GM18498 (cell line): ENCODE measurements at regions not wholly inside any gene's neighbourhood (a gene's known extent, or its start where the extent isn't known, plus 50 kb on each side); places are given as distances from the start of the nearest gene placed in this dataset.

Experiments
- ATAC-seq: cut with Tn5 transposase; IDR thresholded peaks from one replicate; pipeline ENCODE4 v1.9.1; 2021; ENCODE audit warnings: mild to moderate bottlenecking, moderate library complexity; ENCODE audit not compliant: unreplicated experiment

DNA sequence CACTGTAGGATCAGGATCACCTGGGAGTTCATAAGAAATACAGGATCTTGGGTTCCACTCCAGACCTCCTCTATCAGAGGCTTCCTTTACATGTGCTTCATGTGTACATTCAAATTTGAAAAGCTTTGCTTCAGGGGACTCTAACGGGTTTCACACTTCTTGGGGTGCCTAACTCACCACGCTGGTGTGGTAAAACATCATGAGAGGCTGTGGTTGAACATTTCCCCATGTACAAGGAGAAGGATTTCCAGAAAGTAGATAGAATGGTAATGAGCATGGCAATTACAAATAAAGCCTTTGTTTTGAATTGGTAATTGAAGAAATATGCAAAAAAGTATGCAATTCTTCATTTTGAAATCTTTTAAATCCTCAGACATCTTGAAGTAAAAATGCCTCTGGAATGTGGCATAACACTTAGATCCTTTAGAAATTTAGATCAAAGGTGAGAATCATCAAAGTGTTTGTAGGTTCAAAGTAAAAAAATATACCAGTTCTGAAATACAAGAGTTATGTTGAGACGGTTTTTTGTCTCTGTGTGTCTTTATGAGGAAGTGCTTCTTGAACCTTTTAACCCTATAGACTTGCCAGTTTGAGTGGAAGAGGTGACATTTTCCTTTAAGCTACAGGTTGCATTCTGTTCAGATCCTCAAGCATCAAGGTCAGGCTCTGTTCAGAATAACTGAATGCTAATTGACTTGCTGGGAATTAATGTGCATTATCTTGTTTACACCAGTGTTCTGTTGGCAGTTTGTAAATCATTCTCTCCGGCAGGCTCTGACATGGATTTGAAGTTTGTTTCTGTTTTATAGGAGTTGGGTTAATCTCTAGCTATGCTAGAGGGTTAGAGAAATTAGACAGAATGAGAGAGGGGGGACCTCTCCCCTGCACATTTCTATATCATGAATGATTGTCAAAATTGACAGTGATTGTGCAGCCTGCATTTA, 415.3 kb downstream of the MAN2A1 start:
- no peak for ATAC-seq

DNA sequence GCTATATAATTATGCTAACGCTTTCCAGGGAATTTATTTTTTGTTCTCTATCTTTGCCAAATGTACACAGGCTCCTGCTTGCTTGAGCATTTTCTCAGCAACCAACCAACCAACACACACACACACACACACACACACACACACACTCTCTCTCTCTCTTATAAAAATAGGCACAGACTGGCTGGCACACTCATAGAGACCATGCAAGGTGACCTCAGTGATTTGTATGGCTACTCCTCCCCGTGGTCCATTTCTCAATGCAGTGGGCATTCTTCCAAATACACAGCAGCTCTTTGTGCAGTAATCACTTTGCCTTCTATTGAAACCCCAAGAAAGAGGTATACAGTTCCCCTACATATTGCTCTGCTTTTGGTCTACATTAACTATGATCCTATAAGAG, 416.0 kb downstream of the MAN2A1 start:
- no peak for ATAC-seq

- ATAC-seq: no peak
These were observed 417.0 kb downstream of the MAN2A1 start for GRCh38 chr5:110106750-110107149.

GRCh38 chr5:110108520-110108919, 418.8 kb downstream of the MAN2A1 start:
- ATAC-seq: no peak

GRCh38 chr5:110109667-110110066, 419.9 kb downstream of the MAN2A1 start:
- no peak for ATAC-seq

GRCh38 chr5:110112348-110112747, 422.6 kb downstream of the MAN2A1 start:
- ATAC-seq: no peak

DNA sequence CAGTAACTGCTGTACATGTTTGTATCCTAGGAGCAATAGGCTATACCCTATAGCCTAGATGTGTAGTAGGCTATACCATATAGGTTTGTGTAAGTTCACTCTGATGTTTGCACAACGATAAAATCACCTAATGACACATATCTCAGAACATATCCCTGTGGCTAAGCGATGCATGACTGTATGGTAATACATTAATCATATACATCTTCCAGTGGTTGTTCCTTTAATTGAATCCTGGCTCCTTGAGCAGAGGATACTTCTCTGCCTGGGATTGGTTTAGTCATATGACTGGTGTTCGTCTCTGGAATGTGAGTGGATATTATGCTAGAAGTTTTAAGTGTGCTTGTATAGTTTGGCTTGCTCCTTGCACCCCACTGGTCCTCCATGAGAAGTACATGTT, 425.8 kb downstream of the MAN2A1 start:
- ATAC-seq: no peak

GRCh38 chr5:110116539-110116938, 426.8 kb downstream of the MAN2A1 start:
- ATAC-seq: no peak

- no peak for ATAC-seq
These were observed 445.5 kb downstream of the MAN2A1 start for GRCh38 chr5:110134963-110135935.

DNA sequence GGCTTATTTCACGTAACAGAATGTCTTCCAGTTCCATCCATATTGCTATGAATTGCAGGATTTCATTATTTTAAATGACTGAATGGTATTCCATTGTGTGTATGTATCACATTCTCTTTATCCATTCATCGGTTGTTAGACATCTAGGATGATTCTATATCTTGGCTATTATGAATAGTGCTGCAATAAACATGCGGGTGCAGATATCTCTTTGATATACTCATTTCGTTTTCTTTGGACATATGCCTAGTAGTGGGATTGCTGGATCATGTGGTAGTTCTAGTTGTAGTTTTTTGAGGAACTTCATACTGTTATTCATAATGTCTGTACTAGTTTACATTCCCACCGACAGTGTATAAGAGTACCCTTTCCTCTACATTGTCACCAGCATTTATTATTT, 460.5 kb downstream of the MAN2A1 start:
- ATAC-seq: no peak

GRCh38 chr5:110159202-110159601, 469.5 kb downstream of the MAN2A1 start:
- ATAC-seq: no peak

- no peak for ATAC-seq
These were observed 471.4 kb downstream of the MAN2A1 start for GRCh38 chr5:110161162-110161561.

- no peak for ATAC-seq
These were observed 475.6 kb downstream of the MAN2A1 start for GRCh38 chr5:110165366-110165765.

GRCh38 chr5:110167384-110167783, 477.7 kb downstream of the MAN2A1 start:
- no peak for ATAC-seq

- ATAC-seq: no peak
These were observed 479.7 kb downstream of the MAN2A1 start for GRCh38 chr5:110169461-110169860.

- ATAC-seq: no peak
These were observed 488.0 kb downstream of the MAN2A1 start for GRCh38 chr5:110177729-110178128.

DNA sequence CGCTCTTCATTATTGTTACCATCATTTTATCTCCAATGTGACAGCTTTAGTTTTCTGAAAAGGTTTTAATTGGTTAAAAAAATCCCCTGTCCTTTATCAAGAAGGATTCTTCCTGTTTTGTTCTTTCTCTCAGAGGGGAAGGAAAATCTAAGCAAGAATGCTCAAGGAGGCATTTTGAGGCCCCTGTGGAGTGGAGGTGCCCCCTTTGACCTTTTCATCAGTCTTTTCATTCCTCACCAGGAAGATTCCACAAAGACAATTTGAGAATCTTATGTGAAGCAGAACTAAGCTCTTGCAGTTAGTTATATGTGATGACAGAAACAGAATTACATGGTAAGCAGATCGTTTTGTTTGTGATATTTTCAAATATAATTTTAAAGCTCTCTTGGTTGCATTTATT, 489.6 kb downstream of the MAN2A1 start:
- ATAC-seq: no peak

- ATAC-seq: no peak
These were observed 504.5 kb downstream of the MAN2A1 start for GRCh38 chr5:110194191-110194590.

GRCh38 chr5:110195288-110195687, 505.6 kb downstream of the MAN2A1 start:
- no peak for ATAC-seq

- ATAC-seq: no peak
These were observed 512.1 kb downstream of the MAN2A1 start for GRCh38 chr5:110201791-110202190.

DNA sequence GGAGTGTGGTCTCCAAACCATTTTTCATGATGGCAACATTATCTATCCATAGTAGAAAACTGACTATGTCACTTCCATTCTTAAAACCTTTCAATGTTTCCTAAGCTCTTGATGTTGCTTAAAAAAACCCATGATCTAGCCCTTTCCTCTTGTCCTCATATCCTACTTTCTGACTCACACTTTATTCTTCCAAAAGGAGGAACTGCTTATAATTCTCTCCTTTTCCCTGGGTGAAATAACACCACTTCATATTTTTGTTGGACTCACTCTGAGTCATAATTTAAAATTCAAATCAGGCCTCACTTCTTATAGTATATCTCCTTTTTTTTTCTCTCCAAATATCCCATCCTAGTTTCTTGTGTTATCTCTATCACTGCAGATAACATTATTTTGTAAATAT, 513.9 kb downstream of the MAN2A1 start:
- no peak for ATAC-seq

GRCh38 chr5:110209401-110209800, 517.1 kb downstream of the TMEM232 start:
- no peak for ATAC-seq
